ENCODE measurements at regions not wholly inside any gene's neighbourhood (a gene's known extent, or its start where the extent isn't known, plus 50 kb on each side); places are given as distances from the start of the nearest gene placed in this dataset.

DNA sequence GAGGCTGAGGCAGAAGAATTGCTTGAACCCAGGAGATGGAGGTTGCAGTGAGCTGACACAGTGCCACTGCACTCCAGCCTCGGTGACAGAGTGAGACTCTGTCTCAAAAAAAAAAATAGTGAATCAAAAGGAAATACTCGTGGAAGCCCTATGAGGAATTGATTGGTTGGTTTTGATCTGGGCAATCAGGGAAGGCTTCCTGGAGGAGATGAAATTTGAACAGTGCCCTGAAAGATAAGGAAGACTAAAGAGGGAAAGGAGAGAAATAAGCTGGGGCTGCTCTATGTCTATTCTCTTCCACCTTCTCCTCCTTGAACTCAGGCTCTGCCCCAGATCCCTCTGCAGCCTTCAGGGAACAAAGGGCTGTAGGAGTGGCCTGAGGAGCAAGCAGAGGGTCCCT is 54.1 kb downstream of the IRF2BPL start:
- DNase-seq (ENCODE audit: low spot score), result no peak
- TF ChIP-seq, protein P1, sequence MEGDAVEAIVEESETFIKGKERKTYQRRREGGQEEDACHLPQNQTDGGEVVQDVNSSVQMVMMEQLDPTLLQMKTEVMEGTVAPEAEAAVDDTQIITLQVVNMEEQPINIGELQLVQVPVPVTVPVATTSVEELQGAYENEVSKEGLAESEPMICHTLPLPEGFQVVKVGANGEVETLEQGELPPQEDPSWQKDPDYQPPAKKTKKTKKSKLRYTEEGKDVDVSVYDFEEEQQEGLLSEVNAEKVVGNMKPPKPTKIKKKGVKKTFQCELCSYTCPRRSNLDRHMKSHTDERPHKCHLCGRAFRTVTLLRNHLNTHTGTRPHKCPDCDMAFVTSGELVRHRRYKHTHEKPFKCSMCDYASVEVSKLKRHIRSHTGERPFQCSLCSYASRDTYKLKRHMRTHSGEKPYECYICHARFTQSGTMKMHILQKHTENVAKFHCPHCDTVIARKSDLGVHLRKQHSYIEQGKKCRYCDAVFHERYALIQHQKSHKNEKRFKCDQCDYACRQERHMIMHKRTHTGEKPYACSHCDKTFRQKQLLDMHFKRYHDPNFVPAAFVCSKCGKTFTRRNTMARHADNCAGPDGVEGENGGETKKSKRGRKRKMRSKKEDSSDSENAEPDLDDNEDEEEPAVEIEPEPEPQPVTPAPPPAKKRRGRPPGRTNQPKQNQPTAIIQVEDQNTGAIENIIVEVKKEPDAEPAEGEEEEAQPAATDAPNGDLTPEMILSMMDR (IDR thresholded peaks at IDR 0.05; ENCODE audit: extremely low read depth, insufficient read depth, missing control alignments), result no peak
- in situ Hi-C loops (cut with MboI; ENCODE audit: low pct_unique_long_range_greater_than_20kb, low sequenced_read_pairs, unreplicated experiment), result no loop called here

DNA sequence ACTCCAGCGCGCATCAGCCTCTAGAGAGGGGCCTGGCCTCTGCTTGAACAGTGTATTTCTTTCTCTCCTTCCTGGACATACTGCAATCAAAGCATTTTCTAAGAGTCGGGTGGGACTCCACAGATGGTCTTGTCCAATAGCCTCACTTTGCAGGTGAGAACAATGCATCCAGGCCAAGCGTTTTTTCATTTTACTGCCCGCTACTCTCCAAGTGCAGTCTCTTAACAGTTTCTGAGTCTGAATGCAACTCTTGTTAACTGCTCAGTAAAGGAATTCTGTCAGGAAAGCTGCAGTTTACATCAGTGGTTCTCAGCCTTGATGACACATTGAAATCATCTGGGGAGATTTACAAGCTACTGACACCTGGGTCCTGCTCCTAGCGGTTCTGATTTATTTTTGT is 57.0 kb downstream of the IRF2BPL start:
- TF ChIP-seq, protein P1 (IDR thresholded peaks at IDR 0.05; ENCODE audit: extremely low read depth, insufficient read depth, missing control alignments), result no peak
- in situ Hi-C loops (cut with MboI; ENCODE audit: low pct_unique_long_range_greater_than_20kb, low sequenced_read_pairs, unreplicated experiment), result no loop called here
- DNase-seq (ENCODE audit: low spot score), result no peak

DNA sequence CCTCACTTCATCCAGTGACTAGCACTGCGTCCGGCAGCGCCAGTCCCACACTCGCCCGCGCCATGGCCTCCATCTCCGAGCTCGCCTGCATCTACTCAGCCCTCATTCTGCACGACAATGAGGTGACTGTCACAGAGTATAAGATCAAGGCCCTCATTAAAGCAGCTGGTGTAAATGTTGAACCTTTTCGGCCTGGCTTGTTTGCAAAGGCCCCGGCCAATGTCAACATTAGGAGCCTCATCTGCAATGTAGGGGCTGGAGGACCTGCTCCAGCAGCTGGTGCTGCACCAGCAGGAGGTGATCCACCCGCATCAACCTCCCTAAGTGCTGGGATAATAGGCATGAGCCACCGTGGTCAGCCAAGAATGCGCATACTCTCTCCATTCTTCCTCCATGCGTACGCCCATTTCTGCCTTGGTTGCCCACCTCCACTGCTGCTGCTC is 59.9 kb downstream of the IRF2BPL start:
- TF ChIP-seq, protein P1 (IDR thresholded peaks at IDR 0.05; ENCODE audit: extremely low read depth, insufficient read depth, missing control alignments), result no peak
- DNase-seq (ENCODE audit: low spot score), result no peak
- in situ Hi-C loops (cut with MboI; ENCODE audit: low pct_unique_long_range_greater_than_20kb, low sequenced_read_pairs, unreplicated experiment), result no loop called here

DNA sequence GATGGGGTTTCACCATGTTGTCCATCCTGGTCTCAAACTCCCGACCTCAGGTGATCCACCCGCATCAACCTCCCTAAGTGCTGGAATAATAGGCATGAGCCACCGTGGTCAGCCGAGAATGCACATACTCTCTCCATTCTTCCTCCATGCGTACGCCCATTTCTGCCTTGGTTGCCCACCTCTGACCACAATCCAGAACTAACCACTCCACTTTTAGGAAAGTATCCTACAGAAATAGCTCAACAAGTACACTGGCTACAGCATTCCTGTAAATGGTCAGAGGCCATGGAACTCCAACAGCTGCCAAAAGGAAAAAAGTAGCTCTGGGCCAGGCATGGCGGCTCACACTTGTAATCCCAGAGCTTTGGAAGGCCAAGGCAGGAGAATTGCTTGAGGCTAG is 60.7 kb downstream of the IRF2BPL start:
- DNase-seq (ENCODE audit: low spot score), result no peak
- TF ChIP-seq, protein P1 (IDR thresholded peaks at IDR 0.05; ENCODE audit: extremely low read depth, insufficient read depth, missing control alignments), result no peak
- in situ Hi-C loops (cut with MboI; ENCODE audit: low pct_unique_long_range_greater_than_20kb, low sequenced_read_pairs, unreplicated experiment), result no loop called here

DNA sequence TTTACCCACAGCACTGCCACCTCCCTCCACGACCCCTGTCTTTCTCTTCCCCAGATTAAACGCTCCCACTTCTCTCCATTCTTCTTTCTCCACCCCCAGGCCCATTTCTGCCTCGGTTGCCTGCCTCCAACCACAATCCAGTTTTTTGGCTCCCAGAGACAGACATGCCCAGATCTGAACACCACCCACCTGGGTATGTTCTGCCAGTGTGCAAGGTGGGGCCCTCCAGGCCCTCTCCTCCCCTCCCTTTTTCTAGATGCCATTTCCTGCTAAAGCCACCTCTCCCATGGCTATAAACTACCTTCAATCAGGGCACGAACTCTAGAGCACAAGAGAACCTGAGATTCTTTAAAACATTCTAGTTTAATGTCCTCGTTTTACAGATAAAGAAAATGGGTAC is 63.3 kb downstream of the IRF2BPL start:
- TF ChIP-seq, protein P1 (IDR thresholded peaks at IDR 0.05; ENCODE audit: extremely low read depth, insufficient read depth, missing control alignments), result no peak
- in situ Hi-C loops (cut with MboI; ENCODE audit: low pct_unique_long_range_greater_than_20kb, low sequenced_read_pairs, unreplicated experiment), result no loop called here
- no peak for DNase-seq (ENCODE audit: low spot score)

DNA sequence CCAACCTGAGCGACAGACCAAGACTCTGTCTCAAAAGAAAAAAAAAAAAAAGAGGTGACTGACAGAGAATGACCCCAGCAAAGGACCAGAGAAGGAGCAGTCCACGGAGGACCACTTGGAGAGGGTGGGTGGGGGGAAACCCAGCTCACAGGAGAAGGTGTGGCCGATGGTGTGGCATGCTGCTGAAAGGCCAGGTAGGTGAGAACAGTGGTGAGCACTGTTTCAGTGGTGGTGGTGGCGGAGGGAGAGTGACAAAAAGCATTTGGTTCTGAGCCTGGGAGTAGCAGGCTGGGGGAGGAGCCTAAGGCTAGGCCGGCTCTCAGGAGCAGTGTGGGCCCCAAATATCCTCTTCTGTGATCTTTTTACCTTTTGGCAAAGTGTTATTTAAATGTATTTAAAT is 63.8 kb downstream of the IRF2BPL start:
- in situ Hi-C loops (cut with MboI; ENCODE audit: low pct_unique_long_range_greater_than_20kb, low sequenced_read_pairs, unreplicated experiment), result no loop called here
- TF ChIP-seq, protein P1 (IDR thresholded peaks at IDR 0.05; ENCODE audit: extremely low read depth, insufficient read depth, missing control alignments), result no peak
- DNase-seq (ENCODE audit: low spot score), result peak; percentile 74

DNA sequence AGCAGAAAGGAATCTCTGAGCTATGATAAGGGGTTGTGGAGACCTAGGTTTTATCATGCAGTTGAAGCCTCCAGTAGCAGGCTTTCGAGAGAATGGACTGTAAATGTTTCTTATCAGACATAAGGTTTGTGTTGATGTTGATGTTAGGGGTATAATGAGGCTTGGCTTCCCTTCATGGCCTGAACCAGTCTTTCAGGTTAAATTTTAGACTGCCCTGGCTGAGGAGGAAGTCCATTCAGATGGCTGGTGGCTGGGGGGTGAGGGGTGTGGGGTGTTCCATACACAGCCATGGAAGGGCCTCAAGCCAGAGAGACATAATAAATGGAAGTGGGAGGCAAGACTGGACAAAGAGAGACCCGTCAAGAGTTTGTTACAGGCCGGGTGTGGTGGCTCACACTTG is 65.1 kb downstream of the IRF2BPL start:
- no peak for DNase-seq (ENCODE audit: low spot score)
- in situ Hi-C loops (cut with MboI; ENCODE audit: low pct_unique_long_range_greater_than_20kb, low sequenced_read_pairs, unreplicated experiment), result no loop called here
- TF ChIP-seq, protein P1 (IDR thresholded peaks at IDR 0.05; ENCODE audit: extremely low read depth, insufficient read depth, missing control alignments), result no peak
